Activated B cell treated with CpG ODN at 0.5 μM for 24 hours (primary cell): ENCODE measurements at regions not wholly inside any gene's neighbourhood (a gene's known extent, or its start where the extent isn't known, plus 50 kb on each side); places are given as distances from the start of the nearest gene placed in this dataset.

Experiments
- ATAC-seq: fragments of 200-7000 bp; cut with Tn5 transposase; one replicate; pipeline ENCODE4 v1.10.0; 2021; ENCODE audit warnings: low read depth, mild to moderate bottlenecking, moderate library complexity
- CTCF ChIA-PET: fragments of 350-600 bp; sonication (Branson Sonifier 250); formaldehyde crosslinking; loops from one replicate; lab custom pipeline; 2021; ENCODE audit warnings: antibody characterized with exemption; lab: Charles Lee
- POLR2A ChIA-PET: fragments of 350-600 bp; sonication (Branson Sonifier 250); formaldehyde crosslinking; loops from one replicate; lab custom pipeline; 2021; ENCODE audit warnings: antibody characterized with exemption; lab: Charles Lee
- DNase-seq: peaks from one replicate; pipeline ENCODE4 v3.0.0; 2022
- H3K27ac Mint-ChIP-seq: one replicate; pipeline ENCODE4 v1.8.0; 2020; ENCODE audit warnings: mixed read lengths
- H3K27me3 Mint-ChIP-seq: one replicate; pipeline ENCODE4 v1.8.0; 2021; ENCODE audit warnings: mixed read lengths
- H3K36me3 Mint-ChIP-seq: one replicate; pipeline ENCODE4 v1.8.0; 2021; ENCODE audit warnings: low read depth, mixed read lengths
- H3K4me1 Mint-ChIP-seq: one replicate; pipeline ENCODE4 v1.8.0; 2021; ENCODE audit warnings: mixed read lengths
- H3K4me3 Mint-ChIP-seq: one replicate; pipeline ENCODE4 v1.8.0; 2020; ENCODE audit warnings: mild to moderate bottlenecking, mixed read lengths
- H3K9me3 Mint-ChIP-seq: one replicate; pipeline ENCODE4 v1.8.0; 2020; ENCODE audit warnings: mixed read lengths
- CTCF ChIP-seq: fragments of 200-600 bp; IDR thresholded peaks from one replicate; pipeline ENCODE4 v1.8.0; 2022; ENCODE audit warnings: antibody characterized with exemption, mild to moderate bottlenecking
- intact Hi-C: fragments of 100-400 bp; cut with micrococcal nuclease; formaldehyde crosslinking; loops from one replicate; pipeline ENCODE4 v1.15.1; 2024

DNA sequence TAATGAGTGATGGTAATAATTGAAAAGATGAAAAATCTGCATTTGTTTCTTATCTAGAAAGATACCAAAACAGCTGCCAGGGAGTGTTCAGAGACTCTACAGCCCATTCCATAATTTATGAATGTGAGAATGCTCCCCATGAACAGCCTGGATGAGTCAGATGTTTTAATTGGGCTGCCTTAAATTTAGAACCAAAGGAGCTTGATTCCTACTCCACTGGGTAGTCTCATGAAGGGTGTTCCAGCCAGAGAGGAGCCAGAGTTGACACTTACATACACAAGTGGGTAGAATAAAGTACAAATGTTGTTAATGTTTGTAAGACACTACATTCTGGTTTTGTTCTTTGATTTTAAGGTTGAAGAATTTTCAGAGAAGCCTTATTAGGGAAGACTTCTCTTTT lies 123.2 kb upstream of the PRNP start:
- intact Hi-C loops = no loop called here
- POLR2A ChIA-PET = no interaction called here
- Mint-ChIP-seq H3K36me3 (no peaks in the 10 kb centered on the region), H3K4me3 (no peak overlapping the region), H3K27me3 (peaks cover 20% of the 10 kb centered on the region), H3K9me3 (no peaks in the 10 kb centered on the region), H3K27ac (no peak overlapping the region), H3K4me1 (no peaks in the 10 kb centered on the region)
- CTCF ChIA-PET = no interaction called here
- ATAC-seq (no peak), DNase-seq (no peak)
- no peak for TF ChIP-seq CTCF

GRCh38 chr20:4560667-4561066 lies 125.6 kb upstream of the PRNP start:
- Mint-ChIP-seq H3K27me3 (peaks cover 30% of the 10 kb centered on the region), H3K9me3 (no peaks in the 10 kb centered on the region), H3K4me3 (no peak overlapping the region), H3K27ac (no peak overlapping the region), H3K36me3 (no peaks in the 10 kb centered on the region), H3K4me1 (no peaks in the 10 kb centered on the region)
- DNase-seq = no peak
- POLR2A ChIA-PET = no interaction called here
- intact Hi-C loops = no loop called here
- TF ChIP-seq CTCF = no peak
- ATAC-seq = no peak
- CTCF ChIA-PET = interaction anchor here (1.1 kb wide), 1 partner anchor 84 kb away, joined by 3 read pairs; no protein-coding TSS in a partner anchor

DNA sequence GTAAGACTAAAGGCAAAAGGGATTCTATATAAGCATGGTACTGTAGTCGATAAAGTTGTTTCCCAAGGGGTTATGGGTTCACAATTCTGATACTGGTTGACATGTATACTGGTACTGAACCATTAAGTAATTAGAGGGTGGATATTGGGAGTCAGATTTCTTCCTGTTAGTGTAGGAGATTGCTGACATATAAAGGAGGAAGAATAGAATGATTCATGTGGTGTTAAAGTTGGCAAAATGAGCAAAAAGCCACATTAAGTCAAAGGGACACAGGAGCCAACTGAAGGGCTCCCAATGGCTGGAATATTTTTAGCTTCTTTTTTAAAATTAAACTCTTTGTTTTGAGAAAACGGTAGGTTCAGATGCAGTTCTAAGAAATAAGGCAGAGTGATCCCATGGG lies 126.3 kb upstream of the PRNP start:
- no peaks in the 10 kb centered on the region for H3K9me3 Mint-ChIP-seq
- ChIA-PET CTCF (no interaction called here), POLR2A (no interaction called here)
- ATAC-seq (no peak), DNase-seq (no peak)
- no peaks in the 10 kb centered on the region for H3K4me1 Mint-ChIP-seq
- no peaks in the 10 kb centered on the region for H3K36me3 Mint-ChIP-seq
- no peak overlapping the region for H3K4me3 Mint-ChIP-seq
- peaks cover 33% of the 10 kb centered on the region for H3K27me3 Mint-ChIP-seq
- no peak for TF ChIP-seq CTCF
- intact Hi-C loops = no loop called here
- H3K27ac Mint-ChIP-seq = no peak overlapping the region

- no peak overlapping the region for H3K4me3 Mint-ChIP-seq
- H3K9me3 Mint-ChIP-seq = no peaks in the 10 kb centered on the region
- H3K36me3 Mint-ChIP-seq = no peaks in the 10 kb centered on the region
- no peaks in the 10 kb centered on the region for H3K4me1 Mint-ChIP-seq
- ATAC-seq (no peak), DNase-seq (no peak)
- H3K27ac Mint-ChIP-seq = no peak overlapping the region
- intact Hi-C loops = no loop called here
- ChIA-PET POLR2A (no interaction called here), CTCF (no interaction called here)
- peaks cover 28% of the 10 kb centered on the region for H3K27me3 Mint-ChIP-seq
- no peak for TF ChIP-seq CTCF
Observed at GRCh38 chr20:4559106-4559505, 127.2 kb upstream of the PRNP start.

DNA sequence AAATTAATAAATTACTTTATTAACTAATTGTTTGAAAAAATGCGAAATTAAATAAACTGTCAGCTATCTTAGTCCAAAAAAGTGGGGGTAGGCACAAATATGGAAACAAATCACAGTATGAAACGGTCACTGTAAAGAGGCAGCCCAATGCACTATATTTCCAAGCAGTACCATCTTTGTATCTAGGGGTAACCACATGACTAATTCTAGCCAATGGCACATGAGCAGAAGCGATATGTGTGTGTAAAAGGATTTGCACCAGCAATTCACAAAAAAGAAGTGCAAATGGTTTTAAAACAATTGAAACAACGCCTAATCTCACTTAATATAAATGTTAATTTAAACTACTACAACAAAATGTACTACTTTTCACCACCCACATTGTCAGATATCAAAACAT lies 129.5 kb upstream of the PRNP start:
- TF ChIP-seq CTCF = no peak
- CTCF ChIA-PET = no interaction called here
- ATAC-seq (no peak), DNase-seq (no peak)
- H3K9me3 Mint-ChIP-seq = no peaks in the 10 kb centered on the region
- no peak overlapping the region for H3K4me3 Mint-ChIP-seq
- H3K27ac Mint-ChIP-seq = no peak overlapping the region
- intact Hi-C loops = no loop called here
- POLR2A ChIA-PET = no interaction called here
- no peaks in the 10 kb centered on the region for H3K4me1 Mint-ChIP-seq
- H3K36me3 Mint-ChIP-seq = no peaks in the 10 kb centered on the region
- H3K27me3 Mint-ChIP-seq = peaks cover 24% of the 10 kb centered on the region
